ENCODE measurements at regions not wholly inside any gene's neighbourhood (a gene's known extent, or its start where the extent isn't known, plus 50 kb on each side); places are given as distances from the start of the nearest gene placed in this dataset.

DNA sequence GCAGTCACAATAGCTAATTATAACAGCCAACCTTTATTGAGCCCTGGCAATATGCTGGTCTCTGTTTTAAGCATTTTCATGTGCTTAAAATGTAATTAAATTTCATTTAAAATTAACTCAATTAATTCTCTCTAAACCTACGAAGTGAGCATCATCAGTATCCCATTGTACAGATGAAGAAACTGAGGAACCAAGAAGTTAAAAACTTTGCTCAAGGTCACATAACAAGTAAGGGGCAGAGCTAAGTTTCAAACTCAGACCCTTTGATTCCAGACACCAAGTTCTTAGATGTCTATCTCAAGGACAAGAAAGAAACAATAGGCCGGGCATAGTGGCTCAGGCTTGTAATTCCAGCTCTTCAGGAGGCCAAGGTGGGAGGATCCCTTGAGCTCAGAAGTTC lies 55.9 kb upstream of the NFKB1 start:
- TF ChIP-seq POLR2A (IDR thresholded peaks at IDR 0.05; ENCODE audit: low read depth, low read length) (no peak), TAF1 (IDR thresholded peaks at IDR 0.05; ENCODE audit: low read depth, low read length) (no peak), POLR2AphosphoS5 (IDR thresholded peaks at IDR 0.05; ENCODE audit: low read depth, low read length) (no peak), SPI1 (IDR thresholded peaks at IDR 0.05; ENCODE audit: low read depth, low read length) (no peak)
